RWPE2 (cell line): ENCODE measurements at regions not wholly inside any gene's neighbourhood (a gene's known extent, or its start where the extent isn't known, plus 50 kb on each side); places are given as distances from the start of the nearest gene placed in this dataset.
"Not testable (repeated sequence)": the region's sequence is repeated elsewhere in the genome, so short reads cannot be mapped to it uniquely, and the experiment has no call there.

Experiments
- ATAC-seq: fragments of 200-7000 bp; cut with Tn5 transposase; 3 replicates; pipeline ENCODE4 v1.9.1; 2021; ENCODE audit warnings: low read depth
- DNase-seq: peaks from one replicate; pipeline ENCODE4 v3.0.0-alpha.2; 2020; ENCODE audit warnings: low spot score
- H3K27ac ChIP-seq: fragments of 450-650 bp; 2 replicates; pipeline ENCODE4 v1.5.1; 2017; ENCODE audit warnings: mild to moderate bottlenecking; ENCODE audit not compliant: poor library complexity, severe bottlenecking
- H3K27me3 ChIP-seq: fragments of 250-450 bp; sonication (Bioruptor Pico); 2 replicates; pipeline ENCODE4 v1.5.1; 2021; ENCODE audit warnings: mild to moderate bottlenecking, moderate library complexity; ENCODE audit not compliant: insufficient read depth, poor library complexity, severe bottlenecking
- H3K36me3 ChIP-seq: fragments of 250-450 bp; sonication (Bioruptor Pico); 2 replicates; pipeline ENCODE4 v1.5.1; 2020; ENCODE audit warnings: low read depth, mild to moderate bottlenecking, moderate library complexity
- H3K4me1 ChIP-seq: fragments of 250-450 bp; sonication (Bioruptor Pico); 2 replicates; pipeline ENCODE4 v1.5.1; 2021; ENCODE audit warnings: mild to moderate bottlenecking, moderate library complexity; ENCODE audit not compliant: insufficient read depth, poor library complexity, severe bottlenecking
- H3K4me3 ChIP-seq: fragments of 250-450 bp; sonication (Bioruptor Pico); 2 replicates; pipeline ENCODE4 v1.5.1; 2021; ENCODE audit warnings: mild to moderate bottlenecking, moderate library complexity; ENCODE audit not compliant: severe bottlenecking
- H3K9me3 ChIP-seq: fragments of 250-450 bp; sonication (Bioruptor Pico); 2 replicates; pipeline ENCODE4 v1.5.1; 2021; ENCODE audit warnings: mild to moderate bottlenecking, moderate library complexity; ENCODE audit not compliant: severe bottlenecking
- CTCF ChIP-seq: fragments of 450-650 bp; IDR thresholded peaks from one replicate; pipeline ENCODE4 v1.5.1; 2017; ENCODE audit warnings: mild to moderate bottlenecking, moderate library complexity; ENCODE audit not compliant: poor library complexity, severe bottlenecking

- TF ChIP-seq CTCF, result no peak
- ATAC-seq, result no peak
Measured at GRCh38 chr9:24009322-24009721, 183.3 kb upstream of the ELAVL2 start.

GRCh38 chr9:24007185-24007584 lies 181.1 kb upstream of the ELAVL2 start:
- no peak for DNase-seq
- no peaks in the 10 kb centered on the region for H3K9me3 ChIP-seq
- H3K27me3 ChIP-seq, result peaks cover 4% of the 10 kb centered on the region
- no peak overlapping the region for H3K27ac ChIP-seq
- TF ChIP-seq CTCF, result no peak
- no peak overlapping the region for H3K4me3 ChIP-seq
- H3K4me1 ChIP-seq, result no peaks in the 10 kb centered on the region
- no peak for ATAC-seq
- H3K36me3 ChIP-seq, result no peaks in the 10 kb centered on the region

More at GRCh38 chr9:24009322-24009721, 183.3 kb upstream of the ELAVL2 start:
- H3K9me3 ChIP-seq, result no peaks in the 10 kb centered on the region
- peaks cover 6% of the 10 kb centered on the region for H3K27me3 ChIP-seq
- no peaks in the 10 kb centered on the region for H3K36me3 ChIP-seq
- H3K4me3 ChIP-seq, result no peak overlapping the region
- DNase-seq, result no peak
- H3K4me1 ChIP-seq, result no peaks in the 10 kb centered on the region
- H3K27ac ChIP-seq, result no peak overlapping the region

- not testable (repeated sequence) for ATAC-seq, H3K9me3 ChIP-seq, DNase-seq, H3K27me3 ChIP-seq, H3K4me3 ChIP-seq, H3K27ac ChIP-seq, H3K36me3 ChIP-seq, H3K4me1 ChIP-seq
Measured at GRCh38 chr9:23991874-23992273, 165.8 kb upstream of the ELAVL2 start.

- no peaks in the 10 kb centered on the region for H3K4me1 ChIP-seq
- H3K4me3 ChIP-seq, result no peak overlapping the region
- H3K27me3 ChIP-seq, result peaks cover 5% of the 10 kb centered on the region
- TF ChIP-seq CTCF, result no peak
- ATAC-seq (no peak), DNase-seq (no peak)
- no peaks in the 10 kb centered on the region for H3K9me3 ChIP-seq
- no peak overlapping the region for H3K27ac ChIP-seq
- no peaks in the 10 kb centered on the region for H3K36me3 ChIP-seq
Measured at GRCh38 chr9:23979491-23979890, 153.5 kb upstream of the ELAVL2 start.

GRCh38 chr9:23962101-23962500 lies 136.1 kb upstream of the ELAVL2 start:
- no peak overlapping the region for H3K4me3 ChIP-seq
- no peak overlapping the region for H3K27ac ChIP-seq
- ATAC-seq (no peak), DNase-seq (no peak)
- H3K36me3 ChIP-seq, result no peaks in the 10 kb centered on the region
- H3K9me3 ChIP-seq, result no peaks in the 10 kb centered on the region
- no peaks in the 10 kb centered on the region for H3K4me1 ChIP-seq
- no peaks in the 10 kb centered on the region for H3K27me3 ChIP-seq
- no peak for TF ChIP-seq CTCF
